GM21786 (cell line): ENCODE measurements at regions not wholly inside any gene's neighbourhood (a gene's known extent, or its start where the extent isn't known, plus 50 kb on each side); places are given as distances from the start of the nearest gene placed in this dataset.
"Not testable (repeated sequence)": the region's sequence is repeated elsewhere in the genome, so short reads cannot be mapped to it uniquely, and the experiment has no call there.

Experiments
- ATAC-seq: cut with Tn5 transposase; IDR thresholded peaks from one replicate; pipeline ENCODE4 v1.9.1; 2021; ENCODE audit not compliant: unreplicated experiment

- ATAC-seq: no peak
These were observed 755.8 kb downstream of the PRIM2 start for GRCh38 chr6:58073263-58073662.

GRCh38 chr6:58090067-58090466 is 772.6 kb downstream of the PRIM2 start:
- not testable (repeated sequence) for ATAC-seq

GRCh38 chr6:58097251-58097650 is 779.8 kb downstream of the PRIM2 start:
- not testable (repeated sequence) for ATAC-seq

DNA sequence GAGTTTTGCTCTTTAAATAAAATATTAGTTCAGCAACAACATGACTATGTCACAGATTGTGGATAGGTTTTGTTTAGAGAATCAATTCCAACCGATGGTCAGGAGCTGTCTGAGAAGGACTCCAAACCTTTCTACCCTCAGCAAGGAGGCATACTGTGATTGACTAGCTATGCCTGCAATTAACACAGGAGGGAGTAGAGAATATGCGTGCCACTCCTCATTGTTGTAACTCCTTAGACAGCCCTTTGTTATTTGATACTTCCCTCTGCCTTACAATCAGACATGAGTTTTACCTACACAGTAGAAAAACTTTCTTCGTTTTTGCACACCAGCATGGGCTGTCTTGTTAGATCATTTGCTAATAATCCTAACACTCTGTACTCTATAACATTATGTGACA is 796.5 kb downstream of the PRIM2 start:
- ATAC-seq: no peak

DNA sequence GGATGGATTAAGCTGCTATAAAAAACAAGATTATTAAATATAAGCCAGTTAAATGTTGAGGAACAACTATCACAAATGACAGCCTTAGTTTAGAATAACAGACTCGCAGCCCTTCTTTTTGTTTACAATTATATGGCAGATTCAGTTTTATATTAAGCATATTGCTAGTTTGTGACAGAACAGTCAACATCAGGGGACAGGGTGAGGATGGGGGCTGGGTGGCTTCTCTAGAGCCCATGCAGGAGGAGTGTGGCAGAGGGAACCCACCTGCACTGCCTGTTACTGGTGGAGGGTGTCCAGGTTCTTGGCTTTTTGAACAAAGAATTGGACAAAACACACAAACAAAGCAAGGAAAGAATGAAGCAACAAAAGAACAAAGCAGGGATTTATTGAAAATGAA is 799.7 kb downstream of the PRIM2 start:
- not testable (repeated sequence) for ATAC-seq

DNA sequence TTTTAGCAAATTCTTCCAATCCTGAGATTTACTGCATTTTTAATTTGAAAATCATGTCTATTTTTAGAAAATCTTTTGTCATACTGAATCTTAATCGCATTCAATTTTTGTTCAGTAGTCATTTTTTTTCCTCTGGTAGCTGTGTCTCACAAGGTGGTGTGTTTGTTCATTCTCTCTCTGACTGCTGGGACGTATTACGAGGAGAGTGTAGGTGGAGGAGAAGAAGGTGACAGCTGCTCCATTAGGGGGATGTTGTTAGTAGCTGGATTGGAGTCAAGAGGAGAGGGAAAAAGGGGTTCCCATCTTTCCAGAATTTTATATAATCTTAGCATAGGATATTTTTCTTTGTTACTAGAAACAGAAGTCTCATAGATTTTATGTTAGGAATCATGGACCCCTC is 804.2 kb downstream of the PRIM2 start:
- not testable (repeated sequence) for ATAC-seq

GRCh38 chr6:58123770-58124169 is 806.3 kb downstream of the PRIM2 start:
- ATAC-seq: not testable (repeated sequence)

- not testable (repeated sequence) for ATAC-seq
These were observed 811.1 kb downstream of the PRIM2 start for GRCh38 chr6:58128549-58128948.

DNA sequence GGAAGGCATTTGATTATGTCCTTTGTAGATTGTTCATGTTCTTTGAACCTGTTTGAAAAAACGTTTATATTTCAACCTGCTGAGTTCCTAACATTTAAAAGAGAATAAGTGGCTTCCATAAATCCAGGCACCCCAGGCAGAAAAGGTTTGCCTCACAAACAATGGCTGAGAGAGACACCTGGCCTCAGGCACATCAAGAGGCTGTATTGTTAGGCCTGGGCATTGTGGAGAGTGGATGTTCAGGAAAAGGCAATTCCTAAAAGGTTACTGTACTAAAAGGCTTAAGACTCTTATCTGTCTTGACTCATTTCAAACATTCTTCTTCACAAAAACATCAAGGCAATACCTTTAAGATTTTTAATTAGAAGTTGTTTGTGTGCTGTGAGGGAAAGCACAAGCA is 811.7 kb downstream of the PRIM2 start:
- ATAC-seq: not testable (repeated sequence)

DNA sequence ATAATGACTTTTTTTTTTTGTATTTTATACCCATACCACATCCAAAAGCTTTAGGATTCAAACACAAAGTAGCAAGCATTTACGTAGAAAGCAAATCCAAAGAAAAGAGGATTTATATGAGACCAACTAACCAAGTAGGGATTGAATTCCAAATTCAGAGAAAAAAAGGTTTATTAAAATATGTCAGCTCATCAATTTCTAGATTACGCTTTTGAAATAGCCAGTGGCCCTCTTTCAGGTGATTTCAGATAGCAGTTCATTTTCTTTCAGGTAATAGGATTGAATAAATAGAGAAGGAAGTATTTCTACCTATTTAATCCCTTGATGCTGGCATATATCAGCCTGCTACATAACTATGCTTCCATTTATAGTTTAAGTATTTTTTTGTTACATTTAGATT is 822.3 kb downstream of the PRIM2 start:
- not testable (repeated sequence) for ATAC-seq

DNA sequence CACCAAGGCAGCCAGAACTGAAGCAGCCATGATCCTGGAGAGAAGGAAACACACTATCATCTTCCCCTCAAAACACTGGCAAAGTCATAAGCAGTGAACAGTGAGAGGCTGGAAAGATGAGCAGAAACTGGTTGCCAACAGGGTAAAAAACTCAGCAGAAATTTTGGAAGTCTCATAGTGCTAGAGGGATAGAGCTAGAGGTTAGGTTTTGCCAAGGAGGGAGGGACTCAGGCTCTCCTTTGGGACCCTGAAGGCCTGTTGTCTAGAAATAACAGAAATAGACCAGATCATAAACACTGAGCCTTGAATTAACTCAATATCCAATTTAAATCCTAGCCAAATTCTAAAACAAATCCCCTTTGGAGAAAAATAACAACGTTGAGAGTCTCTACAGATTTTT is 853.6 kb downstream of the PRIM2 start:
- not testable (repeated sequence) for ATAC-seq

- not testable (repeated sequence) for ATAC-seq
These were observed 864.2 kb downstream of the PRIM2 start for GRCh38 chr6:58181557-58182065.

GRCh38 chr6:58185300-58185699 is 867.9 kb downstream of the PRIM2 start:
- not testable (repeated sequence) for ATAC-seq

DNA sequence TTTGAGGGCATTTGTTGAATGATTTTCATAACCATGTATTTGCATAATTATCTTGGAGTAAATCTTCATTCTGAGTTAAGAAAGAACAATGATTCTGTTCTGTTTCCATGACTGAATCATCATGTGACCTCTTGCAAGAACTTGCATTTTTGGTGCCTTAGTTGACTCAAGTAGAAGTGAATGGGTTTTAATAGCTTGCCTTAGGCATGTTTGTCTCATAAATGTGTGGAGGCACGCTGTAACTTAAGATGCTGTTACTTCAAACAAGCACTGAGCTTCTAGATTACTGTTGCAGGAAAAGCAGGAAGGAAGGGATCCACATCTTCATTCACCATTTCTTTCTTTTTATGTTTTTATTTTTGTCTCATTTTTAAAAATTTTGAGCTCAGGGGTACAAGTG is 875.8 kb downstream of the PRIM2 start:
- not testable (repeated sequence) for ATAC-seq

- no peak for ATAC-seq
These were observed 880.9 kb downstream of the PRIM2 start for GRCh38 chr6:58198301-58198700.

DNA sequence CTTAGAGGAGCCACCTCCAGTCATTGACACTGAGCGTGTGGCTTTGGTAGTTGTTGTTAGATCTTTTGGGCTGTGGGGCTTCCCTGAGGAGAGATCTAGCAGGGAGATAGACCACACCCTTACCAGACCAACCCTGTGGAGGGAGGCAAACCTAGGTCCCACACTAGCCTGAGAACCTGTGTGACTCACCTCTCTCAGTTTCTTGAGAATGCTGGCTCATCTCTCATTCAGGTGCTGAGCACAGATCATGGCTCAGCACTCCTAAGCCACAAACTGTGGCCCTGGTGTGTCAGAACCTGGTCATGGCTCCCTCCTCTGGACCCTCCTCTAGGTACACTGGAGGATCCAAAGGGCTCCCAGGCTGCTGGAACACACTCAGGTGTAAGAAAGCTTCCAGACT is 919.7 kb downstream of the PRIM2 start:
- not testable (repeated sequence) for ATAC-seq

- not testable (repeated sequence) for ATAC-seq
These were observed 921.0 kb downstream of the PRIM2 start for GRCh38 chr6:58238421-58238820.

DNA sequence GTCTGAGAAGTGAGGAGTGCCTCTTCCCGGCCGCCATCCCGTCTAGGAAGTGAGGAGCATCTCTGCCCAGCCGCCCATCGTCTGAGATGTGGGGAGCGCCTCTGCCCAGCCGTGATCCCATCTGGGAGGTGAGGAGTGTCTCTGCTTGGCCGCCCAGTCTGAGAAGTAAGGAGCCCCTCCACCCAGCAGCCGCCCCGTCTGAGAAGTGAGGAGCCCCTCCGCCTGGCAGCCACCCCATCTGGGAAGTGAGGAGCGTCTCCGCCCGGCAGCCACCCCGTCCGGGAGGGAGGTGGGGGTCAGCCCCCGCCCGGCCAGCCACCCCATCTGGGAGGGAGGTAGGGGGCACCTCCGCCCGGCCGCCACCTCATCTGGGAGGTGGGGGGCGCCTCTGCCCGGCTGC is 940.2 kb downstream of the PRIM2 start:
- not testable (repeated sequence) for ATAC-seq

- ATAC-seq: no peak
These were observed 972.7 kb downstream of the PRIM2 start for GRCh38 chr6:58290177-58290576.

DNA sequence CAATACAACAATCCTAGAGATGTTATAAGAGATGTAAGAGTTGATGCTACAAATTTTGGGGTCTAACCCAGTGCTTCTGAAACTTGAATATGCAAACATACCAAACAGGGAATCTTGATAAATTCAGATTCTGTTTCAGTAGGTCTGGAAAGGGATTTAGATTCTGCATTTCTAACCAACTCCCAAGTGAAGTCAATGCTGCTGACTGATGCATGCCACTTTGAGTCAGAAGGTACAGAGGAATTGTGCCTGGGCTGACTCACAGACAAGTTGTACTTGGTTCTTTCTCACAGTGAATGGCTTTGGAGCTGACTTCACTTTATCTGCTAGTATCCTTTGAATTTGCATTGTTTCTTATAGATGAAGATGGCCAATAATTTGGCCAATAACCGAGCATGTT is 973.9 kb downstream of the PRIM2 start:
- ATAC-seq: not testable (repeated sequence)

GRCh38 chr6:58307901-58308300 is 990.5 kb downstream of the PRIM2 start:
- not testable (repeated sequence) for ATAC-seq

DNA sequence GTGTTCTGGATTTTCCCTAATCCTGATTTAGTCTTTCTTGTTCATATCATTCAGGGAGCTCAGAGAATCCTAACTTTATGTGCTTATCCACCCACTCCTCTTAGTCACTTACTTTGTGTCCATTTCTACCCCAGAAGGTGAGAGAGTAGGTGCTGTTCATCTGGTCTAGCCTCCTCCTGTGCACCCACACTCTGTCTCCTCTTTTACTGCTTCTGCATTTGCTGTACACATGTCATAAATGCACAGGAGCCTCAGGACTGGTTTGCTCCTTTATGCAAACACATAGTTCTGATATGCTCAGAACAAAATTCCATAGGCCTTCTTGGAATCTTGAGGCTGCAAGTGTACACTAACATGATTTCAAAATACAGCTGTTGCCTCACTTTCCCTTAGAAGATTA is 1014.7 kb downstream of the PRIM2 start:
- not testable (repeated sequence) for ATAC-seq

- not testable (repeated sequence) for ATAC-seq
These were observed 1024.9 kb downstream of the PRIM2 start for GRCh38 chr6:58342287-58342686.
